ENCODE measurements at regions not wholly inside any gene's neighbourhood (a gene's known extent, or its start where the extent isn't known, plus 50 kb on each side); places are given as distances from the start of the nearest gene placed in this dataset.

GRCh38 chr15:25059698-25060471 is 105.1 kb downstream of the SNRPN start:
- intact Hi-C loops (cut with micrococcal nuclease) (no loop called here), dilution Hi-C loops (cut with MboI; ENCODE audit: extremely low pct_ligation_motif_present, low sequenced_read_pairs) (no loop called here)
- H3K27ac ChIP-seq (ENCODE audit: insufficient read depth, low read depth, low read length): no peak overlapping the region
- BruUV-seq (replicated peaks): no TSS peak
- peaks cover 2 to 75% of the 10 kb centered on the region in 2 experiments for H3K36me3 ChIP-seq (ENCODE audit: control insufficient read depth in 2 of 2, extremely low read depth in 1 of 2, insufficient read depth in 2 of 2, low read length in 2 of 2)
- no peak overlapping the region for H3K9ac ChIP-seq (replicated peaks; ENCODE audit: extremely low read depth, insufficient read depth, low read length)
- H3K79me2 ChIP-seq (ENCODE audit: control insufficient read depth, insufficient read depth, low read length): no peaks in the 10 kb centered on the region
- POLR2A ChIA-PET: no interaction called here
- DNase-seq (ENCODE audit: low read depth, low spot score): no peak
- no peaks in the 10 kb centered on the region for H3K9me1 ChIP-seq (replicated peaks; ENCODE audit: control insufficient read depth, extremely low read depth, insufficient read depth, low read length)
- FAIRE-seq: no peak
- H3K4me2 ChIP-seq (ENCODE audit: insufficient read depth, low read length): no peak overlapping the region
- H3K9me3 ChIP-seq (replicated peaks; ENCODE audit: control insufficient read depth, insufficient read depth, low read length): peaks cover 80% of the 10 kb centered on the region
- no peaks in the 10 kb centered on the region for H3K4me1 ChIP-seq (ENCODE audit: control insufficient read depth, extremely low read depth, insufficient read depth, low read length)
- CTCF ChIA-PET: no interaction called here
- TF ChIP-seq POLR2A (IDR thresholded peaks at IDR 0.05; ENCODE audit: low read depth, low read length): no peak
- TF ChIP-seq JUN (IDR thresholded peaks at IDR 0.05; ENCODE audit: borderline replicate concordance, insufficient read depth, insufficient read length, low read depth): no peak
- TF ChIP-seq POLR2AphosphoS5 (IDR thresholded peaks at IDR 0.05; ENCODE audit: insufficient read depth, low read depth, low read length): no peak
- no peak for TF ChIP-seq FOS (IDR thresholded peaks at IDR 0.05; ENCODE audit: borderline replicate concordance, insufficient read depth, low read length)
- TF ChIP-seq CTCF (IDR thresholded peaks at IDR 0.05; ENCODE audit: extremely low read depth in 1 of 2, insufficient read depth in 1 of 2, low read depth in 1 of 2, low read length in 2 of 2): no peak
- no peak for TF ChIP-seq MYC (IDR thresholded peaks at IDR 0.05; ENCODE audit: low read depth, low read length)
- no peak for TF ChIP-seq MAX (IDR thresholded peaks at IDR 0.05; ENCODE audit: insufficient read depth, insufficient read length)
- TF ChIP-seq GATA2 (IDR thresholded peaks at IDR 0.05; ENCODE audit: insufficient read depth, insufficient read length, low read depth, low read length): no peak
- no peak for TF ChIP-seq EZH2 (IDR thresholded peaks at IDR 0.05; ENCODE audit: borderline replicate concordance, low read depth, low read length, severe bottlenecking)
- H3K27me3 ChIP-seq (ENCODE audit: control insufficient read depth in 2 of 2, insufficient read depth in 2 of 2, low read length in 2 of 2): no peaks in the 10 kb centered on the region
- no peaks in the 10 kb centered on the region for H4K20me1 ChIP-seq (replicated peaks; ENCODE audit: control insufficient read depth, extremely low read depth, insufficient read depth, low read length)
- no peak overlapping the region for H2AFZ ChIP-seq (ENCODE audit: low read depth, low read length)
- H3K4me3 ChIP-seq (replicated peaks in 1 of 3; ENCODE audit: insufficient read depth in 1 of 3, low read depth in 1 of 3, low read length in 3 of 3): no peak overlapping the region
